Activated naive CD8-positive, alpha-beta T cell treated with anti-CD3 and anti-CD28 coated beads, Interleukin-2, amount 10 ng/mL, durations not matched to agents 7 days and 5 days (primary cell): ENCODE measurements at regions not wholly inside any gene's neighbourhood (a gene's known extent, or its start where the extent isn't known, plus 50 kb on each side); places are given as distances from the start of the nearest gene placed in this dataset.
A peak's percentile ranks its signal among the peaks of the same experiment; 100 is the strongest.

Experiments
- ATAC-seq: fragments of 150-1000 bp; cut with Tn5 transposase; one replicate; pipeline ENCODE4 v1.10.0; 2021; ENCODE audit warnings: low read depth, moderate library complexity
- POLR2A ChIA-PET: fragments of 350-600 bp; sonication (Branson Sonifier 250); formaldehyde crosslinking; loops from one replicate; lab custom pipeline; 2021; ENCODE audit warnings: antibody characterized with exemption; lab: Charles Lee
- DNase-seq: peaks from one replicate; pipeline ENCODE4 v3.0.0; 2021
- H3K27ac Mint-ChIP-seq: one replicate; pipeline ENCODE4 v1.8.0; 2022; ENCODE audit warnings: mild to moderate bottlenecking, mixed read lengths
- H3K27me3 Mint-ChIP-seq: one replicate; pipeline ENCODE4 v1.8.0; 2022; ENCODE audit warnings: mild to moderate bottlenecking, moderate library complexity, mixed read lengths
- H3K36me3 Mint-ChIP-seq: one replicate; pipeline ENCODE4 v1.8.0; 2021; ENCODE audit warnings: mild to moderate bottlenecking, mixed read lengths
- H3K4me1 Mint-ChIP-seq: one replicate; pipeline ENCODE4 v1.8.0; 2021; ENCODE audit warnings: mixed read lengths
- H3K4me3 Mint-ChIP-seq: one replicate; pipeline ENCODE4 v1.8.0; 2022; ENCODE audit warnings: mild to moderate bottlenecking, moderate library complexity, mixed read lengths
- H3K9me3 Mint-ChIP-seq: one replicate; pipeline ENCODE4 v1.8.0; 2021; ENCODE audit warnings: mixed read lengths

GRCh38 chr22:49199224-49199623 is 628.4 kb downstream of the BRD1 start:
- peak; percentile 7 for DNase-seq
- Mint-ChIP-seq H3K27ac (no peak overlapping the region), H3K9me3 (no peaks in the 10 kb centered on the region), H3K4me1 (no peaks in the 10 kb centered on the region), H3K27me3 (peaks cover 4% of the 10 kb centered on the region), H3K36me3 (no peaks in the 10 kb centered on the region), H3K4me3 (no peak overlapping the region)
- POLR2A ChIA-PET: no interaction called here
- no peak for ATAC-seq

GRCh38 chr22:49198705-49199084 is 629.0 kb downstream of the BRD1 start:
- ATAC-seq (no peak), DNase-seq (no peak)
- Mint-ChIP-seq H3K9me3 (no peaks in the 10 kb centered on the region), H3K4me3 (no peak overlapping the region), H3K27ac (no peak overlapping the region), H3K4me1 (no peaks in the 10 kb centered on the region), H3K36me3 (no peaks in the 10 kb centered on the region), H3K27me3 (peaks cover 4% of the 10 kb centered on the region)
- POLR2A ChIA-PET: no interaction called here

GRCh38 chr22:49197986-49198704 is 629.5 kb downstream of the BRD1 start:
- no peak overlapping the region for H3K4me3 Mint-ChIP-seq
- ATAC-seq (no peak), DNase-seq (peak; percentile 1)
- H3K27me3 Mint-ChIP-seq: peaks cover 4% of the 10 kb centered on the region
- H3K27ac Mint-ChIP-seq: no peak overlapping the region
- H3K9me3 Mint-ChIP-seq: no peaks in the 10 kb centered on the region
- H3K36me3 Mint-ChIP-seq: no peaks in the 10 kb centered on the region
- H3K4me1 Mint-ChIP-seq: no peaks in the 10 kb centered on the region
- POLR2A ChIA-PET: no interaction called here

- Mint-ChIP-seq H3K36me3 (no peaks in the 10 kb centered on the region), H3K4me3 (no peak overlapping the region), H3K4me1 (no peaks in the 10 kb centered on the region), H3K27me3 (peaks cover 6% of the 10 kb centered on the region), H3K27ac (no peak overlapping the region), H3K9me3 (no peaks in the 10 kb centered on the region)
- POLR2A ChIA-PET: no interaction called here
- no peak for ATAC-seq
- peak; percentile 16 for DNase-seq
Measured at GRCh38 chr22:49197505-49197904, 630.2 kb downstream of the BRD1 start.

GRCh38 chr22:49196046-49196511 is 631.6 kb downstream of the BRD1 start:
- POLR2A ChIA-PET: no interaction called here
- H3K27me3 Mint-ChIP-seq: peaks cover 6% of the 10 kb centered on the region
- no peak overlapping the region for H3K4me3 Mint-ChIP-seq
- no peaks in the 10 kb centered on the region for H3K9me3 Mint-ChIP-seq
- no peaks in the 10 kb centered on the region for H3K4me1 Mint-ChIP-seq
- H3K36me3 Mint-ChIP-seq: no peaks in the 10 kb centered on the region
- no peak for ATAC-seq
- no peak for DNase-seq
- H3K27ac Mint-ChIP-seq: no peak overlapping the region

- no peak overlapping the region for H3K27ac Mint-ChIP-seq
- no peak overlapping the region for H3K4me3 Mint-ChIP-seq
- DNase-seq (no peak), ATAC-seq (no peak)
- H3K36me3 Mint-ChIP-seq: no peaks in the 10 kb centered on the region
- H3K27me3 Mint-ChIP-seq: peaks cover 6% of the 10 kb centered on the region
- no peaks in the 10 kb centered on the region for H3K9me3 Mint-ChIP-seq
- H3K4me1 Mint-ChIP-seq: no peaks in the 10 kb centered on the region
- POLR2A ChIA-PET: no interaction called here
Measured at GRCh38 chr22:49195636-49196035, 632.0 kb downstream of the BRD1 start.

GRCh38 chr22:49193901-49194465 is 633.7 kb downstream of the BRD1 start:
- H3K9me3 Mint-ChIP-seq: no peaks in the 10 kb centered on the region
- peaks cover 2% of the 10 kb centered on the region for H3K27me3 Mint-ChIP-seq
- no peak overlapping the region for H3K27ac Mint-ChIP-seq
- no peak overlapping the region for H3K4me3 Mint-ChIP-seq
- DNase-seq: no peak
- POLR2A ChIA-PET: no interaction called here
- no peaks in the 10 kb centered on the region for H3K36me3 Mint-ChIP-seq
- H3K4me1 Mint-ChIP-seq: no peaks in the 10 kb centered on the region
- ATAC-seq: no peak

GRCh38 chr22:49193348-49193747 is 634.3 kb downstream of the BRD1 start:
- ATAC-seq (no peak), DNase-seq (no peak)
- no peak overlapping the region for H3K4me3 Mint-ChIP-seq
- no peak overlapping the region for H3K27ac Mint-ChIP-seq
- no peaks in the 10 kb centered on the region for H3K4me1 Mint-ChIP-seq
- POLR2A ChIA-PET: no interaction called here
- no peaks in the 10 kb centered on the region for H3K36me3 Mint-ChIP-seq
- peaks cover 2% of the 10 kb centered on the region for H3K27me3 Mint-ChIP-seq
- H3K9me3 Mint-ChIP-seq: no peaks in the 10 kb centered on the region

- Mint-ChIP-seq H3K27me3 (peaks cover 2% of the 10 kb centered on the region), H3K27ac (no peak overlapping the region), H3K9me3 (no peaks in the 10 kb centered on the region), H3K4me3 (no peak overlapping the region), H3K4me1 (no peaks in the 10 kb centered on the region), H3K36me3 (no peaks in the 10 kb centered on the region)
- ATAC-seq (no peak), DNase-seq (no peak)
- POLR2A ChIA-PET: no interaction called here
Measured at GRCh38 chr22:49192857-49193250, 634.8 kb downstream of the BRD1 start.

GRCh38 chr22:49192180-49192856 is 635.4 kb downstream of the BRD1 start:
- Mint-ChIP-seq H3K9me3 (no peaks in the 10 kb centered on the region), H3K36me3 (no peaks in the 10 kb centered on the region), H3K4me1 (no peaks in the 10 kb centered on the region), H3K27me3 (peaks cover 2% of the 10 kb centered on the region), H3K27ac (no peak overlapping the region), H3K4me3 (no peak overlapping the region)
- POLR2A ChIA-PET: no interaction called here
- DNase-seq (no peak), ATAC-seq (no peak)

GRCh38 chr22:49191506-49191980 is 636.1 kb downstream of the BRD1 start:
- no peaks in the 10 kb centered on the region for H3K4me1 Mint-ChIP-seq
- POLR2A ChIA-PET: no interaction called here
- no peak for ATAC-seq

GRCh38 chr22:49190816-49191505 is 636.7 kb downstream of the BRD1 start:
- ATAC-seq (no peak), DNase-seq (no peak)
- H3K4me1 Mint-ChIP-seq: no peaks in the 10 kb centered on the region
- H3K36me3 Mint-ChIP-seq: no peaks in the 10 kb centered on the region
- H3K4me3 Mint-ChIP-seq: no peak overlapping the region
- POLR2A ChIA-PET: no interaction called here
- H3K27ac Mint-ChIP-seq: no peak overlapping the region
- no peaks in the 10 kb centered on the region for H3K9me3 Mint-ChIP-seq
- peaks cover 2% of the 10 kb centered on the region for H3K27me3 Mint-ChIP-seq

More at GRCh38 chr22:49191506-49191980, 636.1 kb downstream of the BRD1 start:
- peaks cover 2% of the 10 kb centered on the region for H3K27me3 Mint-ChIP-seq
- H3K27ac Mint-ChIP-seq: no peak overlapping the region
- no peaks in the 10 kb centered on the region for H3K36me3 Mint-ChIP-seq
- H3K4me3 Mint-ChIP-seq: no peak overlapping the region
- DNase-seq: no peak
- H3K9me3 Mint-ChIP-seq: no peaks in the 10 kb centered on the region

- ATAC-seq: no peak
- Mint-ChIP-seq H3K9me3 (no peaks in the 10 kb centered on the region), H3K4me1 (no peaks in the 10 kb centered on the region), H3K36me3 (no peaks in the 10 kb centered on the region), H3K27me3 (peaks cover 2% of the 10 kb centered on the region), H3K27ac (no peak overlapping the region), H3K4me3 (no peak overlapping the region)
- POLR2A ChIA-PET: no interaction called here
- DNase-seq: no peak
Measured at GRCh38 chr22:49189871-49190270, 637.8 kb downstream of the BRD1 start.
